Iris pigment epithelial cell (primary cell): ENCODE measurements at regions not wholly inside any gene's neighbourhood (a gene's known extent, or its start where the extent isn't known, plus 50 kb on each side); places are given as distances from the start of the nearest gene placed in this dataset.
A peak's percentile ranks its signal among the peaks of the same experiment; 100 is the strongest.
"Not testable (repeated sequence)": the region's sequence is repeated elsewhere in the genome, so short reads cannot be mapped to it uniquely, and the experiment has no call there.

Experiments used
- DNase-seq: peaks from one replicate; pipeline ENCODE4 v3.0.0-alpha.2; 2011; ENCODE audit warnings: low read depth

DNA sequence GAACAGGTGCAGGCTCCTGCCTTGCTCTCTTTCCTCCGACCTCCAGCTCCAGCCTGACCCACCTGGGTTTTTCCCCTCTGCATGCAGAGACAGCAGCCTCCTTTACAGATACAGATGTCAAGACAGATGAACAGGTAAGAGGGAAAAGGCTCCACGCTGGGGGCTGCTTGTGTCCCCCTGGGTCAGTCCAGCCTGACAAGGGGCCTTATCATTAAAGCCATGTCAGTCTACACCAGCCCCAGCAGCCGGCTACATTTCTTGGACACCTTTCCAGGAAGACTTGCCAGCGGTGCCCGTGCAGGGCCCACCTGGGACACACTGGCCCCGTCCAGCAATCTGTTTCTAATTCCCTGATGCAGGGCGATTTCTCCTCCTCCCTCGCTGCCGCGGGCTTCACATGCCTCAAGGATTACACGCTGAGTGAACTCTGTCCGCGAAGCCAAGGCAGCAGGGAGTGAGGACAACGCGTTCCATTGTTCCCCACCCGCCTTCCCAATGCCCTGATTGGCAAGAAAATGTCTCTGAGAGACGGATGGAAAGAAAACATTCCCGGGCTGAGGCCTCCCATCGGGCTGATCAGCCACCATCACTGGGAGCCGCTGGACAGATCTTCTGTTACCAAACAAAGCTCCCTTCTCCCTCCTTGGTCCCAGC lies 184.7 kb downstream of the C16orf95 start:
- peak; percentile 69 for DNase-seq

DNA sequence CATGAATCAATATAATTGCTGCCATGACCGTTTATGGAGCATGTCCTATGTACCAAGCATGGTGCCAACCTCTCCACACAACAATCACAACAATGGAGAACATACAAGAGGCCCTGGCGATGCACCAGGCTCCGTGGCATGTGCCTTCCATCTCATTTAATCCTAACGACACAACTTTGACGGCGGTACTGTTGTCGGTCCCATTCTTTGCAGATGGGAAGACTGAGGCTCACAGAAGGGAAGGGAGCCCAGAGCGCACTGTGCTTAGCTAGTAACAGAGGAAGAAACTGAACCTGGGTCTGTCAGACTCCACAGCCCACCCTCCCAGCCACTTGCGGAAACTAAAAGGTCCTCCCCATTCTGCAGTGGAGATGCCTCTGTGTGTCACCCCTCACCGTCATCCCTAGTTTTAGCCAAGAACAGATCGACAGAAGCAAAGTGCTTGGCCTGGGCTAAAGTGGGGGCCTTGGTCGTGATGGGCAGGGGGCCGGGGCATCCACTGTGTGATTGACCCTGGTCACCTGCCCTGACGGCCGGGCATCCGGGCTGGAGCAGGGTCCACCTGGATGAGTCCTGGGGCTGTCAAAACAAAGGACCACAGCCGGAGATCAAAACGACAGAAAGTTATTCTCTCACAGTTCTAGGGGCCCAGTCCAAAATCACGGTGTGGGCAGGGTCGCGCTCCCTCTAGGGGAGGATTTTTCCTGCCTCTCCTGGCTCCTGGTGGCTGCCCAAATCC lies 183.9 kb downstream of the C16orf95 start:
- DNase-seq = no peak

DNA sequence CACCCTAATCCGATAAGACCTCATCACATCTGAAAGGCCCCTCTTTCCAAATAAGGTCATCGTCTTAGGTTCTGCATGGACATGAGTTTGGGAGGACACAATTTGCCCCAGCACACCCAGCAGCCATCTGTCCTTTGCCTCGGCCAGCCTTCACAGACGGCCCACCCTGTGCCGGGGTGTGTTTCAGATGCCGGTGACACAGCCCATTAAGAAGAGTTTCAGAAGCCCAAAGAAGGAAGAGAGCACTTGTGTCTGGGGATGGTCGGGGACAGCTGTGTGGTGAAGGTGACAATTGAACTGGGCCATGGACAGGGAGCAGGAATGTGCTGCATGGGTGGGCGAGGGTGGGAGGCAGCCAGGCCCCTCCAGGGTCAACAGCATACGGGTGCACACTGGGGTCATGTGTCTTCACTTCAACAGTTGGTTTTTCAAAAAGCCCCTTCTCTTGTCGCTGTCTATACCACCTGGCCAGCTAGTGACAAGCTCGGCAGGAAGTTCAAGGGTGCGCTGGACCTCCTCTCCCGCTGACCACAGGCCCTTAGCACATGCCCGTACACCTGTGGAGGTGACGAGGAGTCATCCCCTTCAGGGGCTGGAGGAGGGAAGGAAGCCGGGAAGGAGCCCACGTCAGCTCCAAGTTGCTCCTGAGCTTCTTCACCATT lies 183.1 kb downstream of the C16orf95 start:
- DNase-seq = no peak

DNA sequence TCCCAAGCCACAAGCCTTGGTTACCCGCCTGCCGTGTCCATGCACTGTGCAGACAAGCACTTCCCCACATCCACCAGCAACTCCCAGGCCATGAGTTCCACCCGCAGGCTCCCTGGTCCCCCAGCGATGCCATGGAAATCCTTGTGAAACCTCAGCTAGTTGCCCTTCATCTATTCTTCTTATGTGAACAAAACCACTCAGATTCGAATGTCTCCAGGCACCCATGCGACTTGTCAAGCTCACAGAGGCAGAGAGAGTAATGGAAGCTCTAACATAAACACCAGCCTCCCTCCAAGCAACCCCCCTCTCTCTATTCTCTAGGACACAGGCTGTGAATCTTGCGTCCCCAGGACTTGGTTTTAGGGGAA lies 182.6 kb downstream of the C16orf95 start:
- no peak for DNase-seq

DNA sequence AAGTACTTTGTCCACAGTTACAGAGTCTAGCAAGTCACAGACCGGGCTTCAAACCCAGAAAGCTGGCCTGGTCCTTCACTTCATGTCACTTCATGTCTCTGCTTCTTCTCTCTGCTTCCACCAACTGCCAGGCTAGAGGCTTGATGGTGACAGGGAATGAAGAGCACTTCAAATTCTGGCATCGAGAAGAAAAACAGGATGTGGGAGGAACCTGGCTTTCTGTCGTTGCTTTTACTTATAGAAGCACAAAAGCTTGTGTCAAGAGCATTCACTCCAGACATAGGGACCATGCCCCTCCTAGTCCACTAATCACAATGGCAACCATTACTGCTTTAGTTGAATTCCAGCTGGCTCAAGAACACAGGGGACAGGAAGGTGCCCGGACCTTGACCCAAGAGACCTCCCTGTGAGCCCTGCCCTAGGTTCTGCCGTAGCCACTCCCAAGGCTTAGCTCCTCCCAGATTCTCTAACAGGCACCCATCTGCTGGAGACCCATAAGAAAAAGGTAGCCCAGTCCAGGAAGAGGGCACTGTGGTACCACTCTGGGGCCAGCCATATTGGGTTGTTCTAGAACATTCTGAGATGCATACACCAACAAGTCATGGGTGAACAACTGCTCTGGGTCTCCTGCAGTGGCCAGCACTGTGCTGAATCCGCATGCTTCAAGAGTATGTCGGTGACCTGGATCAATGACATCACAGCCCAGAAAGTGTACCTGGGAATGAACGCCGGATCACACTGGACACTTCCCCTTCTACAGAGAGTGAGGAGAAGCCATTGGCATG lies 181.8 kb downstream of the C16orf95 start:
- DNase-seq = no peak

DNA sequence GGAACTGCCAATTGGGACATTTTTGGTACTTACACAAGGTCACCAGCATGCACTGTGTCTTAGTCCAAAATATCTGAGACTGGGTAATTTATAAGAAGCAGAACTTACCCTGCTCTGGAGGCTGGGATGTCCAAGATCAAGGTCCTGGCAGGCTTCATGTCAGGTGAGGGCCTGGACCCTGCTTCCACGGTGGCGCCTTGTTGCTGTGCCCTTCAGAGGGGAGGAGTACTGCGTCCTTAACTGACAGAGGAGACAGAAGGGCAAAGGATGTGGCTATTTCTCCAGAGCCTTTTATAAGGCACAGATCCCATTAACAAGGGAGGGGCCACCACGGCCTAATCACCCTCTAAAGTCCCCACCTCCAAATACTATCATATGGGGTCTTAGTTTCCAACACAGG lies 178.9 kb downstream of the C16orf95 start:
- DNase-seq = no peak

DNA sequence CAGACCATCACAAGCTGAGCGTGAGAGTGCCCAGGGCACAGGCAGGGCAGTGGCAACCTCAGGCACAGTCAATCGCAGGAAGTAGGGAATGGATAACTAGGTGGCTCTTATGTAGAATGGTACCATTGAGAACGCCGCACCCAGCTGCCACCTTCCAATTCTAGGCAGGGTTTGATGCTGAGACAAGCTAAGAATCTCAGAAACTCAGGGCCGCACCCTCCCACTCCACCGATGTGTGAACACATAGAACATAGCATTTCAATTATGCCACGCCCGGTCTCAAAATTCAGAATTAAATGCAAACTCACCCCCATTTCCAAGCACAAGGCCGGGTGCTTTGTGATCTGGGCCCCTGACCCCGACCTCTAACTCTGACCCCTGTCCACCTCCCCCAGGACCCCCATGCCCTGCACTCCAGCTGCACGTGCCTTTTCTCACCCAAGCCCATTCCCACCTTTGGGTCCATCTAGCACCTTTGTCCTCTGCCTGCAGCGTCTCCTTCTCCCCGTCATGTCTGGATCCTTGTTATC lies 178.4 kb downstream of the C16orf95 start:
- no peak for DNase-seq

DNA sequence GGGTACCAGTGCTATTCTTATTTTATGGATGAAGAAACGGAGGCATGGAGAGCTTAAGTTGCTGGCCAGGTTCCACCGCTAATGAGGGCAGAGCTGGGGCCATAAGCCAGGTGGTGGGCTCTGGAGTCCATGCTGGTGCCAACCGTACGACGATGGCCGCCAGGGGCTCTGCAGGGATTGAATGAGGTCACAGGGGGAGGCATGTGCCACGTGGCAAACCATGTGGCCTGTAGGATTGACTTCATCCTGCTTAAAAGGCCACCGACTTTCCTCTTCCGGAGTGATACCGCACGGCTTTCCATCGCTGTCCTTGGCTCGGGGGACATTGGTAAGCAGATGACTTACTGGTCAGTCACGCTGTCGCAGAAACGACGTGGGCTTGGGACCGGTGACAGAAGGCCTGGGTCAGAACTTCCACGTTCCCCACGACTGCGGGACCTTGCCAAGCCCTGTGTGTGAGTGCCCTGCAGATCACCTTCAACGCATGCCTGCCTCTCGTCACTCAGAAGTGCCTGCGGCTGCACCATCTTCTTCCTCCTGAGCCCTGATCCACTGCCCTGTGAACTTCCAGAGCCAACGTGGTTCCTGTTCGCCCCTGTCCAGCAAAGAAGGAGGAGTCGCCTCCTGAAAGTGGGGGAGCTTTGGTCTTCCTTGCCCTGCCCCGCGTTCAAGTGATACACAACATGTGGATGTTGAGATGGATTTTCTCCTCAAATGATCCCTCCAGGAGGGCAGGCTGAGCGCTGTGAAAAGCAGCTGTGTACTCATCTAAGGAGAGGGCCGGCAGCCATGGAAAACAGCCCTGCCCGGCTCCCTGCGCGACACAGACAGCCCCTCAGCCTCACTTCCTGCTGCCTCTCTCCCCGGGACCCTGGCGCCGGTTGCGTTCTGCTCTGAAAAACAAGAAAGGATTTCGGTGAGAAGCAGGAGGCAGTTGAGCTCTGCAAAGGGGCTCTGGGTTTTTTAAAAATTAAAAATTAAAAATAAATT lies 176.7 kb downstream of the C16orf95 start:
- no peak for DNase-seq

DNA sequence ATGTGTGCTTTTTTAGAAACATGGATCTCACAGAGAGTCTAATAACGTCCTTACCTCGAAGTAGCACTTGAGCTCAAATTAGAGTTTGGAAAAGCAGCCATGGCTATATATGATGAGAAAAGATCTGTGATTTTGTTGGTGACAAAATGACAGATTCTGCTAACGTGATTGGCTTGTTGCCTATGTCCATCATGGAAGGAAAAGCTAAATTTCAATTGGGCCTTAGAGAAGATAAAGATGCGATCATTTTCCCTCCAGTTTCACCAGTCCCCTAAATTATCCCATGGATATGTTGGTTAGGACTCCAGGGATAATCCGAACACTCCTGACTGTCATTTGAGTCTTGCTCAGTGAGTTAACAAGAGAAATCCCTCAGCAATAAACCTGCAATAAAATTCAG lies 175.8 kb downstream of the C16orf95 start:
- no peak for DNase-seq

DNA sequence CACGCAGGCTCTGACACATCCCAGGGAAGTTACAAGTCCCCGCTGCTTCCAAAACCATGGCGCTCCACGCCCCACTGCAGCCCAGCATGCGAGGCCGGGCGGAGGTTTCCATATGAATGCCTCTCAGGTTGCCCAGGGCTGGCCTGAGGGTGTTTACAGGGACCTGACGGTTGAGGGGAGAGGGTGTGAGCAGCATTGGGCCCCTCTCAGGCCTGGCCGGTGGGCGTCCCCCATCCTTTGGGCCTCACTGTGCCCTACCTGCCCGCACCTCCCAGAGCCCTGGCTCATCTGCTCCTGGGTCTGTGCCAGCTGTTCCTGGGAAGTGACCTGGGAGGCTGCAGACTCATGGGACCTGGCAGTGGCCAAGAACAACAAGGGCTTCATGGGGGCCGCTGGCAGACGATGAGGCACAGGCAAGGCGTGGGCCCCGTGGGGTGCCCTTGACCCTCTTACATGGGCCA lies 173.5 kb downstream of the C16orf95 start:
- no peak for DNase-seq

DNA sequence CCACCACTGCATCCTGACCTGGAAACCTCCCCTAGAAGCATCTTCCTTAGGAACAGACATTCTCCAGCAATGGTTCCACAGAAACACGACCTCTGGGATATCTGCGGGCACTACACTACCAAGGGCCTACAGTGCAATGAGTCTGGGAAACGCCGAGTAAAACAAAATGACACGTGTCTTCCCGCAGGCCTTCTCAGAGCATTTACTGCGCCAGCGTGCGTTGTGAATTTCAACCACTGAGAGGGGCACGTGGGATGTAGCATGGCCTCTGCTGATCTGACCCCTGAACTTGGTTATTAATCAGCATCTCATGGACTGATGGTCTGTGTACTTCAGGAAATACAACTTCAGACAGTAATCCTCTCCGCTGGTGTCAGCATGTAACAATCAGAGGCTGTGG lies 173.0 kb downstream of the C16orf95 start:
- no peak for DNase-seq

DNA sequence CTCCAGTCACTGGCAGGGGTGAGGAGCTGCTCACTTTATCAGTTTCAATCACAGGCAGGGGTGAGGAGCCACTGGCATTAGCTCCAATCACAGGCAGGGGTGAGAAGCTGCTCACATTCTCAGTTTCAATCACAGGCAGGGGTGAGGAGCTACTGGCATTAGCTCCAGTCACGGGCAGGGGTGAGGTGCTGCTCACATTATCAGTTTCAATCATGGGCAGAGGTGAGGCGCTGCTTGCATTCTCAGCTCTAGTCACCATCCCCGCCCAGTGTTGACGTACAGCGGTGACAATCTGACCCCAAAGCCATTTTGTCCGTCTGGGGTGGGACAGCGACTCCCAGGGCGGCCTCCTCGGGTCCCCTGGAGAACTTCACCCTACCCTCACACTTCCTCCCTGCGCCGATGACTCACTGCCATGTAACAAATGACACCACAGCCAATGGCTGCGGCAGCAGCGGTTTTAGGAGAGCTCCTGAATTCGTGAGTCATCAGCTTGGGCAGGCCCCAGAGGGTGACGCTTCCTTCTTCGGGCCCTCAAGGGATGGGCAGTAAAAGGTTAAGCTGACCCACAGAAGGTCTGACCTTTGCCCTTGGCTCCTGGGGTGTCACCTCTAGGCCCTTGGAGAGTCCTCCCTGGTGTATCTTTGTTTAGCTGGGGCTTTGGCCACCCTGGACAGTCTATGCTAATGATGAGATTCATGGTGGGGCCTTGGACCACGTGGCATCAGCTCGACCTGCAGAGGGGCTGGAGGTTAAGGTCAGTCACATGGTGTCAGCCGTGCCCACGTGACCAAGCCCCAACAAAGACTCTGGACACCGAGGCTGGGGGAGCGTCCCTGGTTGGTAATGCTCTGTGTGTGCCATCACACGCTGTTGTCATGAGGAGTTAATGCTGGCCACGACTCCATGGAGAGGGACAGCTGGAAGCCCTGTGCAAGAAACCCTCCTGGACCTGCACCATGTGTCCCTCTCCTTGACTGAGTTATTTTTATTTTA lies 171.7 kb downstream of the C16orf95 start:
- DNase-seq = peak; percentile 86

DNA sequence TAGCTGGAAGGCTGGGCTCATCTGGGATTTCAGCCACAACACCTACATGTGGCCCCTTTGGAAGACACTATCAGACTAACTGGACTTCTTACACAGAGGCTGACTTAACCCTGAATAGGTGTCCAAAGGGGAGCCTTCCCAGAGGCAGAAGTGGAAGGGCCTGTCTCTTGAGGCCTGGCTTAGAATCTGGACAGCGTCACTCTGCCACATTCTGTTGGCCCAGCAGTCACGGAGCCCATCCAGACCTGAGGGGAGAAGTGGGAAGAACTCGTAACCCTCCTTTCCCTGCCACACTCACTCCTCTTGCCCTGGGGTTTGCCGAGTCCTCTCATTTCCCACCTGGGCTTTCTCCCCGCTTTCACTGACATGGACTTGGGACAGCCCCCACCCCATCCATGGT lies 170.5 kb downstream of the C16orf95 start:
- no peak for DNase-seq

DNA sequence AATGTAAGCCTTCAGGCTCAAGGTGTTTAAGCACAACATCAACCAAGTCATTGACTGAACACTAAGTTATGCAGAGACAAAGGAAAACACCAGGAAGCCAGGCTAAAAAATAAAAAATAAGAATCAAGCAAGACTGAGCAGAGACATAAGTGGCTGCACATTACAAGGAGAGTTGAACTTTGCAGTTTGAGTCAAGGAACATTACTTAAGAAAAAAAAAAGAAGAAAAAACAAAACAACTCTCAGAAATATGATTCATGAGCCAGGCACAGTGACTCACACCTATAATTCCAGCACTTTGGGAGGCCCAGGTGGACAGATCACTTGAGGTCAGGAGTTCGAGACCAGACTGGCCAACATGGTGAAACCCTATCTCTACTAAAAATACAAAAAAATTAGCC lies 168.1 kb downstream of the C16orf95 start:
- DNase-seq = peak; percentile 56

DNA sequence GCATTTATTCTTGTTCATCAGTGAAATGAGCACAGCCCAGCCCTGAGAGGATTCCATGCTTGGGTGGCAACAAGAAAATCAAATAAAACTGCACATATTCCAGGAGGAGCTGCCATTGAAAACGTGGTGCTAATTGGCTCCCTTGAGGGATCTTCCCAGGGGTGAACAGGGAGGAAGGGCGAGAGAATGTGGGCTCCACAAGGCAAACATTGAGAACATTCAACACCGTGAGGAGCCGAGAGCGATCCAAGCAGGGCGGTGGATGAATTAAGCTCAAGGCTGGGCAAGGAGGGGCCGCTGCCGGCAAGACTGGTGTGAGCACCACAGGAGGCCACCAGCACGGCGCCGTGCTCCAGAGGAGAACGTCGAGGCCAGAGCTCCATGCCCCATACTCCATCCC lies 166.9 kb downstream of the C16orf95 start:
- DNase-seq = no peak

DNA sequence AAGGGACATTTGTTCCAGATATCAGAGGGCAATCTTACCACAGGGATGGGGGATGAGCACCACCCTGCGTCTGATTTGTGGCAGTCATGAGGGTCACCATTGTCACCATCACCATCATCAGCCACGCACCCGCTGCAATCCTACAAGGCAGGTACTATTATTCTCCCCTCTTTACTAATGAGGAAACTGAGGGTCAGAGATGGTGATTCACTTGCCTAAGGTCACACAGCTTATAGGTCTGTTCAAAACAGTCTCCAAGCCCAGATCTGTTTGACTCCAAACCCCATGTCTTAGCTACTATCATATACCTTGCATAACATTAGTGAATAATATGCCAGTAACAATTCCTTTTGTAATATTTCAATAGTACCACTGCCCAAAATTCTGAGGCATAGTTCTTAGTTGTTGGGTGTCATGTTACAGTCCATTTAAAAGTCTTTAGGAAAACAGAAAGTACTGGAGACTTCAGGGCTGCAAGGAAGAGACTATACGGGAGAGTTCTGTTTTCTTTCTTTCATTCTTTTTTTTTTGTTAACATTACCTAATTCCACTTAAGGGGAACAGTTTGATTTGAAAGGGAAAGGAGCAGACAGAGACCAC lies 166.4 kb downstream of the C16orf95 start:
- peak; percentile 19 for DNase-seq

DNA sequence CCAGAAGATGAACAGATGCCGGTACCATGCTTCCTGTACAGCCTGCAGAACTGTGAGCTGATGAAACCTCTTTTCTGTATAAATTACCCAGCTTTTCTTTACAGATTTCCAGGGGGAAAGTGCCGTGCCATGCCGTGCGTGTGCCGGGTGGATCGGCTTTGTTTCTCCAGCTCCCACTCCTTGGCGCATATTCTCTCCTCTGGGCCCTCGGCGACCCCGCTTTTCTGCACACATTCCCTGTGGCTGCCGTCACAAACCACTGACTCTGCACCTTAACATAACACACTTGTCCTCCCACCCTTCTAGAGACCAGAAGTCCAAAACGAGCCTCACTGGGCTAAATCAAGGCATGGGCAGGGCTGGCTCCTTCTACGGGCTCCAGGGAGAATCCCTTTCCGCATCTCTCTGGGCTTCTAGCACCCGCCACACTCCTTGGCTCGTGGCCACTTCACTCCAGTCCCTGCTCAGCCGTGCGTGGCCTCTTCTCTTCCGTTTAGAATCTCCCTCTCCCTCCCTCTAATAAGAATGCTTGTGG lies 164.9 kb downstream of the C16orf95 start:
- no peak for DNase-seq

DNA sequence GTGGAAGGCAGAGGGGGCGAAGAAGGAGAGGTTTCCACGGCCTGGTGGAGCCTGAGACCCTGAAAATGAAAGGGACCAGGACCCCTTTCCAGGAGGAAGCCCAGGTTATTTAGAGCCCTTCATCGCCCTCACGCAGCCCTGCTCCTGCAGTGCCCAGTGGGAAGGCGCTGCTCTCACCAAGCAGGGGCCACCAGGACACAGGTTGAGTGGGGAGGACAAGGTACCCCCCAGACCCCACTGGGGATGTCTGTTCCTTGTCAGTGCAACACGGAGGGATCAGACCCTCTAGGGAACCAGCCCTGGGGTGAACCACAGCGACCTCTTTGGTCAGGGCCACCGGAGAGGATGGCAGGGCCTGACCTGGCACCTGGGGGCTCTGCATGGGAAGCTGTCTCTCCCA lies 163.9 kb downstream of the C16orf95 start:
- DNase-seq = no peak

DNA sequence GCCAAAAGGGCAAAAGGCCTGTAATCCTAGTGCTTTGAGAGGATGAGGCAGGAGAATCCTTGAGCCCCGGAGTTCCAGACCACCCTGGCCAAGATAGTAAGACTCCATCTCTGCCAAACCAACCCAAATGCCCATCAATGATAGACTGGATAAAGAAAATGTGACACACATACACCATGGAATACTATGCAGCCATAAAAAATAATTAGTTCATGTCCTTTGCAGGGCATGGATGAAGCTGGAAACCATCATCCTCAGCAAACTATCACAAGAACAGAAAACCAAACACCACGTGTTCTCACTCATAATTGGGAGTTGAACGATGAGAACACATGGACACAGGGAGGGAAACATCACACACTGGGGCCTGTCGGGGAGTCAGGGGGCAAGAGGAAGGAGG lies 161.9 kb downstream of the C16orf95 start:
- not testable (repeated sequence) for DNase-seq
